Spleen (tissue), 11 donors: ENCODE measurements at regions not wholly inside any gene's neighbourhood (a gene's known extent, or its start where the extent isn't known, plus 50 kb on each side); places are given as distances from the start of the nearest gene placed in this dataset.

Source experiments
- DNase-seq: peaks from one replicate; pipeline ENCODE4 v3.0.0-alpha.2; 2020
- H3K27ac ChIP-seq, 8 donors: fragments of 200-600 bp; sonication (generic) in 7 of 8; 1 replicate in 4 of 8; 2 replicates in 4 of 8; pipeline versions ENCODE4 v1.5.0 to v1.8.0; 2016 to 2021; ENCODE audit warnings: inconsistent platforms in 4 of 8, mild to moderate bottlenecking in 4 of 8, moderate library complexity in 1 of 8
- H3K27me3 ChIP-seq, 7 donors: fragments of 200-600 bp; sonication (generic) in 6 of 7; replicated peaks in 1 of 7; 1 replicate in 4 of 7; 2 replicates in 3 of 7; pipeline versions ENCODE4 v1.5.0 to v1.8.0; 2016 to 2021; ENCODE audit warnings: inconsistent platforms in 3 of 7, mild to moderate bottlenecking in 1 of 7
- H3K36me3 ChIP-seq, 6 donors: fragments of 200-600 bp; sonication (generic) in 5 of 6; 1 replicate in 4 of 6; 2 replicates in 2 of 6; pipeline versions ENCODE4 v1.5.0 to v1.8.0; 2016 to 2021; ENCODE audit warnings: inconsistent platforms in 2 of 6
- H3K4me1 ChIP-seq, 6 donors: fragments of 200-600 bp; sonication (generic) in 5 of 6; 1 replicate in 3 of 6; 2 replicates in 3 of 6; pipeline versions ENCODE4 v1.5.0 to v1.8.0; 2016 to 2021; ENCODE audit warnings: inconsistent platforms in 3 of 6
- H3K4me3 ChIP-seq, 8 donors: fragments of 200-600 bp; sonication (generic) in 7 of 8; 1 replicate in 4 of 8; 2 replicates in 4 of 8; pipeline versions ENCODE4 v1.5.0 to v1.8.0; 2016 to 2021; ENCODE audit warnings: inconsistent platforms in 4 of 8, mild to moderate bottlenecking in 4 of 8, moderate library complexity in 2 of 8
- H3K9me3 ChIP-seq, 8 donors: fragments of 200-600 bp; sonication (generic) in 7 of 8; 1 replicate in 4 of 8; 2 replicates in 4 of 8; pipeline versions ENCODE4 v1.5.0 to v1.8.0; 2016 to 2021; ENCODE audit warnings: inconsistent platforms in 4 of 8
- CTCF ChIP-seq, 11 experiments: fragments of 200-600 bp in 7 of 11; fragments of 450-650 bp in 4 of 11; sonication (generic) in 4 of 11; IDR thresholded peaks in 8 of 11; conservative IDR thresholded peaks in 3 of 11; 1 replicate in 7 of 11; 2 replicates in 4 of 11; pipeline versions ENCODE4 v1.4.0 to v1.8.0; 2016 to 2021; ENCODE audit warnings: antibody characterized with exemption in 11 of 11, inconsistent platforms in 4 of 11, mild to moderate bottlenecking in 1 of 11
- POLR2A ChIP-seq, 3 donors: fragments of 450-650 bp; IDR thresholded peaks; one replicate each; pipeline ENCODE4 v1.5.1; 2017; ENCODE audit warnings: antibody characterized with exemption in 3 of 3, mild to moderate bottlenecking in 1 of 3
- POLR2AphosphoS5 ChIP-seq, 3 donors: sonication (generic); formaldehyde crosslinking; IDR thresholded peaks; one replicate each; pipeline ENCODE4 v1.5.1; 2017; ENCODE audit warnings: antibody characterized with exemption in 3 of 3
- WGBS, 5 donors: extraction: QIAGEN DNeasy Blood & Tissue Kit in 3 of 5; methylation state at CpG; one replicate each; pipeline versions ENCODE4 v1.1.5 to v1.1.7; 2013 to 2018; 5-methylcytosine and 5-hydroxymethylcytosine counted together
- intact Hi-C: fragments of 100-400 bp; cut with DNase I; formaldehyde crosslinking; loops from one replicate; pipeline ENCODE4 v1.15.0; 2023; ENCODE audit warnings: low total_unique reads
- donor health status: healthy with polysubstance abuse.
- donor health status: DM: no; HTN: no; CAD: no; lungs with moderate emphysema.
- donor health status: DM: no; HTN: no; CAD: no.
- donor health status: Bipolar disorder and iron deficiency.
- donor health status: healthy.
- donor health status: DM: no; HTN: no; CAD: no.
- donor health status: DM: yes; HTN: yes; CAD: no.

DNA sequence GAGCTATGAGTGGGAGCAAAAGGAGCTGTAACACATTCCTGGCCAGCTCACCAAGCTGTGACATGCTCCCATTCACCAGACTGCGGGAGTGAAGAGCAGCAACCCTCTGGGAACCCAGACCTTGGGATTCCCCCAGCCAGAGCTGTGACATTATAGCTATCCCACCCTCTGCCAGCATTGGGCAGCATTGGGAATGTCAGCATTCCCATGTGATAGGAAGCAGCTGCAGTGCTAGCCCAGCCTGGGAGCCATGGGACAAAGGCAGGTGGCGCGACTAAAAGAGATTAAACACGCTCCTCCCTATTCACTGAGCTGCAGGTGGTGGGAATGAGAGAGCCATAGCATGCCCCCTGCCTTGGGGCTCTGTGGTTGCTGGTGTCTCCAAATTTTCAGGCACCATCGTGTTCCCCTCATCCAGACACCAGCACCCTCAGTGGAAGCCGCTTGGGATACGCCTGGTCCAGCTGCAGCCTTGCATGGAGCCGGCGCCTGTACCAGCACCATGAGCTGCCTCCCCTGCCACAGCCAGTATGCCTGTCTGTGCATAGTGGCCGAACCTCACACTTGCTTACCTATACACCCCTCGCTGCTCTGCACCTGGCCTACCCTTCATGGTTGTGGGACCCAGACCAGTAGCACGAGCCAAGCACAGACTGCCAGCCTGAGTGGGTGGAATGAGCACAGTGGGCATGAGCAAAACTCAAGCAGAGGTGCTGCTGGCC is 695.6 kb upstream of the GCFC2 start:
- H3K9me3 ChIP-seq: peaks cover 0 to 31% (median 10%) of the 10 kb centered on the region in 8 donors
- no peaks in the 10 kb centered on the region for H3K4me1 ChIP-seq
- no peaks in the 10 kb centered on the region for H3K27me3 ChIP-seq
- H3K27ac ChIP-seq: no peak overlapping the region
- H3K4me3 ChIP-seq: no peak overlapping the region
- no peak for DNase-seq
- intact Hi-C loops: no loop called here
- TF ChIP-seq POLR2AphosphoS5 (IDR thresholded peaks at IDR 0.05): no peak
- no peak for TF ChIP-seq CTCF (IDR thresholded peaks at IDR 0.05 in 8 of 11, conservative IDR thresholded peaks at IDR 0.05 in 3 of 11)
- TF ChIP-seq POLR2A (IDR thresholded peaks at IDR 0.05): no peak
- 78 to 91% (median 81%) methylated on average over 9 to 12 of the region's 12 CpGs for WGBS, 5 donors
- no peaks in the 10 kb centered on the region for H3K36me3 ChIP-seq

GRCh38 chr2:76393356-76393755 is 682.6 kb upstream of the GCFC2 start:
- H3K27me3 ChIP-seq: no peaks in the 10 kb centered on the region
- H3K27ac ChIP-seq: no peak overlapping the region
- TF ChIP-seq POLR2AphosphoS5 (IDR thresholded peaks at IDR 0.05) (no peak), CTCF (IDR thresholded peaks at IDR 0.05 in 8 of 11, conservative IDR thresholded peaks at IDR 0.05 in 3 of 11) (no peak), POLR2A (IDR thresholded peaks at IDR 0.05) (no peak)
- no peaks in the 10 kb centered on the region for H3K9me3 ChIP-seq
- H3K4me3 ChIP-seq: no peak overlapping the region
- no peak for DNase-seq
- no peaks in the 10 kb centered on the region for H3K36me3 ChIP-seq
- intact Hi-C loops: no loop called here
- H3K4me1 ChIP-seq: no peaks in the 10 kb centered on the region

DNA sequence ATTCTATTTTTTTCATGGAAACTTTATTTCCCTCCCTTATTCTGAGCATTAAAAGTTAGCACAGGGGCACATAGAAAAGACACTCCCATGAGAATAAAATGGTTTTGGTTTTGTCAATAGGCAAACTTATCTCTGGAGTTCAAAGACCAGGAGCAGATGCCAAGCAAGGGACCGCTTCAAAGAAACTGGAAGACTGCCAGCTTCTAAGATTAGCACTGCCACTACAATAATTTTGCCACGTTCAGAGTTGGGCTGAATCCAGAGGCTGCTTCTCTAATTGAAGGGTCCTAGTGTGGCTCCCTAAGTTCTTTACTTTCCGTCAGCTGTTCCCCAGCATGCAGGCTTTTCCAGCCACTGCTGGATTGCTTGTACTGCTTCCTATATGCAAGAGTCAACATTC is 681.0 kb upstream of the GCFC2 start:
- H3K4me1 ChIP-seq: no peaks in the 10 kb centered on the region
- H3K27ac ChIP-seq: no peak overlapping the region
- H3K27me3 ChIP-seq: no peaks in the 10 kb centered on the region
- WGBS, 5 donors: 15 to 54% (median 25%) methylated on average over 3 of the region's 3 CpGs
- peaks cover 0 to 7% (median 0%) of the 10 kb centered on the region in 8 donors for H3K9me3 ChIP-seq
- DNase-seq: no peak
- TF ChIP-seq POLR2A (IDR thresholded peaks at IDR 0.05) (no peak), CTCF (IDR thresholded peaks at IDR 0.05 in 8 of 11, conservative IDR thresholded peaks at IDR 0.05 in 3 of 11) (no peak), POLR2AphosphoS5 (IDR thresholded peaks at IDR 0.05) (no peak)
- no peak overlapping the region for H3K4me3 ChIP-seq
- intact Hi-C loops: no loop called here
- no peaks in the 10 kb centered on the region for H3K36me3 ChIP-seq

DNA sequence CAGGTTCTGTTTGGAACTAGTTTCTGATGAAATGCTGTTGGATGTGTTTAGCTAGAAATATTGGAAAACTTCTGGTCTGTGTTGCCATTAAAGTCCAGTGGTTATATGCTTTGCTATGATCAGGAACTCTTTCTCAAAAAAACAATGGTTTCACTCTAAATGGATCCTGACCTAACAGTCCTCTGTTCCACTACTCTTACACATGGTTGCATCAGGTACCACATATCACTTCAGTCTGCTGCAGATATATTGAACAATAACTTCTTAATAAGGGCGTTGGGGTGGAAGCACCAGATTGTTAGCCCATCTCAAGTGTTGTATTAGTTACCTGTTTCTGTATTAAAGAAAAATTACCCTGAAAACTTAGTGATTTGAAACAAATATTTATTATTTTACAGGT is 676.6 kb upstream of the GCFC2 start:
- 62 to 80% (median 70%) methylated on average over 1 of the region's 1 CpG for WGBS, 5 donors
- no peaks in the 10 kb centered on the region for H3K4me1 ChIP-seq
- H3K27ac ChIP-seq: no peak overlapping the region
- no peaks in the 10 kb centered on the region for H3K36me3 ChIP-seq
- H3K4me3 ChIP-seq: no peak overlapping the region
- TF ChIP-seq POLR2A (IDR thresholded peaks at IDR 0.05) (no peak), CTCF (IDR thresholded peaks at IDR 0.05 in 8 of 11, conservative IDR thresholded peaks at IDR 0.05 in 3 of 11) (no peak), POLR2AphosphoS5 (IDR thresholded peaks at IDR 0.05) (no peak)
- H3K9me3 ChIP-seq: peaks cover 0 to 11% (median 0%) of the 10 kb centered on the region in 8 donors
- intact Hi-C loops: no loop called here
- DNase-seq: no peak
- no peaks in the 10 kb centered on the region for H3K27me3 ChIP-seq
